SW 1271 (cell line): ENCODE measurements at regions not wholly inside any gene's neighbourhood (a gene's known extent, or its start where the extent isn't known, plus 50 kb on each side); places are given as distances from the start of the nearest gene placed in this dataset.
"Not testable (repeated sequence)": the region's sequence is repeated elsewhere in the genome, so short reads cannot be mapped to it uniquely, and the experiment has no call there.

ENCODE experiments used
- DNase-seq, 2 experiments: peaks; one replicate each; lab custom pipeline; 2025; lab: John Stamatoyannopoulos, UW

DNA sequence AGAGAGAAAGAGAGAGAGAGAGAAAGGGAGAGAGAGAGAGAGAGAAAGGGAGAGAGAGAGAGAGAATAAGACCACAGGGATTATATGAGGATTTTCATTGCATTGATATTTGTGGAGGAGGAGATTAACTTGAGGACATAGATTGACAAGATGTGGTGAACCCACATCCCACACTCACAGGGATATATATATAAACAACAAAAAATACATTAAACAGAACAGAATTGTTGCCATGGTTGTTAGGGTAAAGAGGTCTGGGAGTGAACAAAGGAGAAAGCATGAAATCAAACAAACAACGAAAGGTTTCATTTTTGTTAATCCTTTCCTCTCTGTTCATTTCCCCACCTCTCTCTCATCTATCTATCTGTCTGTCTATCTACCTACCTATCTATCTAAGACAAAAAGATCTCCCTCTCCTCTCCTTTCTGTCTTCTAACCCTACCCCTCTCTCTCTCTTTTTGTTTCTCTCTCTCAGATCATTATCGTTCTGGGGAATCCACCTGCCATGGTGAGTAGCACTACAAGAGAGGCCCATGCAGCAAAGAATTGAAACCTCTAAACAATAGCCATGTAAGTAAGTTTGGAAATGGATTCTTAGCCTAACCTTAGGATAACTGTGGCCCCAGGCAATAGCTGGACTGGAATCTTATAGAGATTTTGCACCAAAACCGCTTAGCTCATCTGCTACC lies 280.9 kb downstream of the RAP2B start:
- DNase-seq: no peak

DNA sequence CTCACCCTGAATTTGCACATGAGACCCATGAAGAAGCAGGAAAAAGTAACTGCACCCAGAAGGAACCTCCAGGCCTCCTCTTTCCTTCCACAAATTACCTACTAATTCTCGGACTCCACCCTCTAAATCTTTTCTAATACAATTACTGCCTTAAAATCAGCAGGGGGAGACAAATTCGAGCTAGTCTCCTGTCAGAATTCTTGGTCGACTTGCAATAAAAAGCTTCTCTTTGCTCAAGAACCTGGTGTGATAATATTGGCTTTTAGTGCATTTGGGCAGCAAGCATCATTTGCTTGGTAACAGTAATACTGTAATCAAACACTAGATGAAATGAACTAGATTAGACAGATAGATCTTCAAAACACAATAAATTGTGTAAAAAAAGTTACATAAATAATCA lies 281.9 kb downstream of the RAP2B start:
- no peak for DNase-seq

DNA sequence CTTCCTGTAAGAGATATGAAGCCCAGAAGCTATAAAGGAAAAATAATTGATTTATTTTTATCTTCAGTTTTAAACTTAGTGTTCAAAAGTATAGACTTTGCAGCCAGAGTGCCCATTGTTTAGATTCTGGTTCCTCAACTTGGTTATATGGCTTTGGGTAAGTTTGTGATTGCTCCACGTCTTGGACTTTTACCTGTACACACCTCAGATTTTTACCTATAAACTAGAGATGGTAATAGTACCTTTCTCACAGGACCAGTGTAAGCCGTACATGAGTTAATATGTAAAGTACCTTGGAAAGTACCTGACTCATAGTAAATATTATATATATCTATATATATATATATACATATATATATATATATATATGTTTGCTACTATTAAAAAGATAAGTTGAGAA lies 283.8 kb downstream of the RAP2B start:
- DNase-seq: no peak

DNA sequence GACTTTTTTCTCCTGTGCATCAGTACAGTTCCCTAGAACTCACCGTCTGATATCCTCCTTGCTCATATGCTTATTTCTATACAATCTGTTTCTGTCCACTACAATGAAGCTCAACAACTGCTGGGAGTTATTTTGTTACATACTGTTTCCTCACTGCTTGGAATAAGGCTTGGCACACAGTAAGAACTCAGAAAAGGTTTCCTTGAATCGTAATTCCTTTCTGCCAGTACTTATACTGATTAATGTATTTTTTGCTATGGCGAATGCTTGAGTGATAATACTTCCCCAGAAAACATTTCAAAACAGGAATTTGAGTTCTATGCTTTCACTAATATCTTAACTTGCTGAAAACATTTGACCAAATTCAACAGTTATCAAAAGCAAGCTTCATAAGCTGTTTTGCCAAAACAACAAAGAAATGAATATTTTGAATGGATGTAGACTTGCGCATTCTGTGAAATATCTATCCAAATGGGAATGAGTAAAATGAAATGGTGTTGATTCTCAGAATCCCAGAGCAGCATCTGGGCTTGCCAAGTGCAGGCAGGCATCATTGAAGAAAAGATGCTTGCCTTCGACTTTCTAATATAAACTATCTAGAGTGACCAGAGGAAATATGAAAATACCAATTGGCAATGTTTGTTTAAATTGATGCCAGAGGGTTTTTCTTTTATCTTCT lies 286.3 kb downstream of the RAP2B start:
- DNase-seq: no peak

DNA sequence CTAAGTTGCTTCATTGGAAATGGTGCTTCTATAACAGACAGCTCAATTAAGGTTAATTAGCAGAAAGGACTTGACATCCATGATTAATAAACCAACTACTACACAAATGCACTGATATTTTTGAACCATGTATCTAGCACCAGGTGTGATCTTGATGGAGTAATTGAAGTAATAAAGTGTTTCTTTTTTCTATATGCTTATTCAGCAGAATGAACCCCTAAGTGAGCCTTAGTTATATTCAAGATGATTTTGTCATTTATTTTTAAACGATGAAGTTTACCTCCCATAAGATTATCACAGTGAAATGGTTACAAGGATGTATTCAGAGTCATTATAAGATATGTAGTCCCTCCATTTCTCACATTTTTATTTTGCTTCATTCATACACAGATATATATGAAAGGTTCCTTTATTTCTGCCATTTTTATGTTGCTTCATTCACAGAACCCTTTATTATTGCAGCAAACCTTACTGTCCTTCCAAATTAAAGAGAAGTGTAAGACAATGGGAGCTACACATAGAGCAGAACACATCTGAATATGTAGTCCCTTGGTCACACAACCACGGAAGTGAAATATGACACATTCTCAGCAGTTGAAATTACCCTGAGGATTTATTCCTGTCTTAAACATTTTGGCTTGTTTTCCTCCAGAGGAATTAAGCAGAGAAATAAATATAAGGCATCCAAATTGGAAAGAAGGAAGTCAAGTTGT lies 295.0 kb downstream of the RAP2B start:
- no peak for DNase-seq

DNA sequence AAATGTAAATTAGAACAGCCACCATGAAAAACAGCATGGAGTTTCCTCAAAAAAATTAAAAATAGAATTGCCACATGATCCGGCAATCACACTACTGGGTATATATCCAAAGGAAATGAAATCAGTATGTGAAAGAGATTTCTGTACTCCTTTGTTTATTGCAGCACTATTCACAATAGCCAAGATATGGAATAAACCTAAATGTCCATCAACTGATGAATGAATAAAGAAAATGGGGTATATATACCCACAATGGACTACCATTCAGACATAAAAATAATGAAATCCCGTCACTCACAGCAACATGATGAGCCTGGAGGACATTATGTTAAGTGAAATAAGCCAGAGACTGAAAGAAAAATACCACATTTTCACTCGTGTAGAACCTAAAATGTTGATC lies 296.9 kb downstream of the RAP2B start:
- no peak for DNase-seq

DNA sequence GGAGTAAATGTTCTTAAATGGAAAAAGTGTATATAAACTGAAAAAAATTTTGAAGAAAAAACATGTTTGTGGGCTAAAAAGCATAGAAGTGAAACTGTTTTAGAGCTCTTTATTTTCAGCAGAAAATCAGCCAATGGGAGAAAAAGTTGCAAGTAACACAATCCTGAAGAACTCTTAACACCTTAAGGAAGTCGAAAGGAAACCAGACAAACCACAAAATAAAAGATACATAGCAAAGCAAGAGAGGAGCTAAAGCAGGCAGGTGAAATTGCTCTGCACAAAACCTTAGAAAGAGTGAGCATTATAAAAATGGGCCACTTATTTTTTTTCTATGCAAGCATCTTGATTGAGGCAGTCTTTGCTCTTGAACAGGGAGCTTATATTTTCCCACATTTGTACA lies 300.5 kb downstream of the RAP2B start:
- no peak for DNase-seq

DNA sequence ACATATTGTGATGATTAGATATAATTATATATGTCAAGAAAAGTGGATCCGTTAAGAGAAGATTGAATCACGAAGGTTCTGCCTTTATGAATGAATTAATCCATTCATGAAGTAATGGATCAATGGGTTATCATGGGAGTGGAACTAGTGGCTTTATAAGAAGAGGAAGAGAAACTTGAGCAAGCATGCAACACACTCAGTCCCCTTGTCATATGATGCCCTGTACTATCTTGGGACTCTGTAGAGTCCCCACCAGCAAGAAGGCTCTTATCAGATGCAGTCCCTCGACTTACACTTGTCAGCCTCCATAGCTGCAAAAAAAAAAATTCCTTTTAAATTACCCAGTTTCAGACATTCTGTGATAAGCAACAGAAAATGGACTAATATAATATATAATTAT lies 301.9 kb downstream of the RAP2B start:
- no peak for DNase-seq

DNA sequence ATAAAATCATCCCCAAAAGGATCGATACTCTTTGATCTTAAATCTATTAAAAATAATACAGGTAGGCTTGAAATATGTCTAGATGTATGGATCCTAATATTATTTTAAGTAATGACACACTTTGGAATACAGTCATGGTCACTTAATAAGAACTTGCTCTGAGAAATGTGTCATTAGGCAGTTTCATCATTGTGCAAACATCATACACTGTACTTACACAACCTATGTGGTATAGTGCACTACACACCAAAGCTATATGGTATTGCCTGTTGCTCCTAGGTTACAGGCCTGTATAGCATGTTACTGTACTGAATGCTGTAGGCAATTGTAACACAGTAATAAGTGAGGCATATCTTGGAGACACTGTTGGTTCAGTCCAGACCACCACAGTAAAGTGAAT lies 307.1 kb downstream of the RAP2B start:
- DNase-seq: no peak

DNA sequence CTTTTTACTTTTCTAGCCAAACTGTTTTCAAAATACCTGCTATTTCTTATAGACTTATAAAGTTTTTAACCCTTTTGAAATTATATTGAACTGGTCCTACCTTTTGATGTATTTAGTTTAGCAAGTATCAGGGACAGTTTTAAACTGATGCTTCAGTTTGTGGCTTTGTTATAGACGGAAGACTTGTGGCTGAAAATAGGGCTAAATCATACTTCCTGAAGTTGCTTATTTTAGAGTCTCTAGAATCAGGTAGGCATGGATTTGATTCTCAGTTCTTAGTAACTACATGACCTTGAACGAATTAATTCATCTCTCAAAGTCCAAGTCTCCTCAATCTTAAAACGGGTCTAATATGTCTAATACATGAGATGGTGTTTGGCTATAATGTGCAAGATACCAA lies 322.8 kb downstream of the RAP2B start:
- no peak for DNase-seq

DNA sequence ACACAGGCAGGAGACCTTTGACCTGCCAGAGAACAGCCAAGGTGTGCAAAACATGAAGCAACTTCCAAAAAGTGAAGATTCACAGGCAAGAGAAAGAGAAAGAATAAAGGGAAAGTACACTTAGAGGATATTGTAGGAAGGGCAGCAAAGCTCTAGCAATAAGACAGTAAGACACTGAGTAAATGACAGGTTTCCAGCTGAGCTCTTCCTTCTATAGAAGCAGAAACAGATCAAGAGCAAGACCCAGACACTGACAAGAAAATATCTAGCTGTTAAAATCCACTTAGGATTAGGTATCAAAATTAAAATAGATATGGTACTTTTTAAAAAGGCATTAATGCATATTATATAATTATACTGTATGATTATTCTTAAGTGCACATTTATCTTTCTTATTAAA lies 333.4 kb downstream of the RAP2B start:
- DNase-seq: no peak

DNA sequence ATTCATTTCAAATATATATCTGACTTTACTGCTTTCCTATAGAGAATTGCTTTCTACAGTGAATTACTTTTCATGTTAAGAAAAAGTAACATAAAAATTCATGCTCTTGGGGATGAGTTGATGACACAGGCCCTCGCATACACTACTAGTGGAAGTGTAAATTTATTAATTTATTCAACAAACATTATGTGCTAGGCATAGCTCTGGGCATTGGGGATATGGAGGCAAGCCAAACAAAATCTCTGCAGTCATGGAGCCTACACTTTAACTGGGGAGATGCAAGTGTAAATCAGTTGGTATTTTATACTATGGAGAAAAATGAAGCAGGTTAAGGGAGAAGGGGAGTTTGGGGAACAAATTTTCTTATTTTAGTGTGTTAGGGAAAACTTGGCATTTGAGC lies 340.7 kb downstream of the RAP2B start:
- no peak for DNase-seq

DNA sequence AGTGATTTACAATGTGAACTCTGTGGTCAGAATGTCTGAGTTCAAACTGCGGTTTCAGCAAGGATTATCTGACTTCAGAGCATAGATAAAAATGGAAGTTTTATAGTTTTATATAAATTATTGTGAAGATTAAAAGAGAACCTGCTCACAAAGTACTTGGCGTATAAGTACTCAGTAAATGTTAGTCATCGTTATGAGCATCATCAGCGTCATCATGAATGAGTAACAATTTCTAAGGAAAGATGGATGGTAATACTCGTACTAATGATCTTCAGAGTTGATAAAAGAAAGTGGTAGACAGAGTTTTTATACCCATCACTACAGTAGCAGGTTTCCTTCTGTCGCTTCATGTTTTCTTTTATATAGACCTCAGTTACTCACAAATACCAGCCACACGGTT lies 341.8 kb downstream of the RAP2B start:
- DNase-seq: no peak

DNA sequence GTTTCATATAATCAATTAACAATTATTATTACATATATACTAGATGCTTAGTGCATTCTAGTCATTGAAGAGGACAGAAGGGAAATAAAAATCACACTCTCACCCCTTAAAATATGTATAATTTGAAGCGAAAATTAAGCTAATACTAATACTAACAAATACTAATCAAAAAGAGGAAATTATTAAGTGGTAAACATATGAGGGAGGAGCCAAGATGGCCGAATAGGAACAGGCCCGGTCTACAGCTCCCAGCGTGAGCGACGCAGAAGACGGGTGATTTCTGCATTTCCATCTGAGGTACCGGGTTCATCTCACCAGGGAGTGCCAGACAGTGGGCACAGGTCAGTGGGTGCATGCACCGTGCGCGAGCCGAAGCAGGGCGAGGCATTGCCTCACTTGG lies 344.2 kb downstream of the RAP2B start:
- not testable (repeated sequence) for DNase-seq

DNA sequence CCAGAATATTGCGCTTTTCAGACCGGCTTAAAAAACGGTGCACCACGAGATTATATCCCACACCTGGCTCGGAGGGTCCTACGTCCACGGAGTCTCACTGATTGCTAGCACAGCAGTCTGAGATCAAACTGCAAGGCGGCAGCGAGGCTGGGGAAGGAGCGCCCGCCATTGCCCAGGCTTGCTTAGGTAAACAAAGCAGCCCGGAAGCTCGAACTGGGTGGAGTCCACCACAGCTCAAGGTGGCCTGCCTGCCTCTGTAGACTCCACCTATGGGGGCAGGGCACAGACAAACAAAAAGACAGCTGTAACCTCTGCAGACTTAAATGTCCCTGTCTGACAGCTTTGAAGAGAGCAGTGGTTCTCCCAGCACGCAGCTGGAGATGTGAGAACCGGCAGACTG lies 344.7 kb downstream of the RAP2B start:
- DNase-seq: not testable (repeated sequence)

DNA sequence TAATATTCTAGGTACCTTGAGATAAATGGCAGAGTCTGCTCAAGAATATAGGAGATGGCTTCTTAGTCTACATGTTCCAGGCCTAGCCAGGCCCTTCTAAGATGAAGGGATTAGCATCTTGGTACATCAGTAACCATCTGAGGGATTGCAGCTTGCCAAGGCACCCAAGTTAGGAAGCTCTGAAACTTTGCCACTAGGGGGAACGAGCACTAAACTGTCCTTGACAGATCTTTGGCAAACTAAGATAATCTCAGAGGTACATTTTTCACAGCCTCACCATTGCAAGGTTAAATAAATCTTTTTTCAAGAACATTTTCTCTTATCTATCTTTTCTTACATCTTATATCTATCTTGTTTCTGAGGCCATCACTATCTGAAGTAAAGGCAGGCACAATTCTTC lies 351.2 kb downstream of the RAP2B start:
- peak in 1 of 2 experiments; percentile 15 for DNase-seq

DNA sequence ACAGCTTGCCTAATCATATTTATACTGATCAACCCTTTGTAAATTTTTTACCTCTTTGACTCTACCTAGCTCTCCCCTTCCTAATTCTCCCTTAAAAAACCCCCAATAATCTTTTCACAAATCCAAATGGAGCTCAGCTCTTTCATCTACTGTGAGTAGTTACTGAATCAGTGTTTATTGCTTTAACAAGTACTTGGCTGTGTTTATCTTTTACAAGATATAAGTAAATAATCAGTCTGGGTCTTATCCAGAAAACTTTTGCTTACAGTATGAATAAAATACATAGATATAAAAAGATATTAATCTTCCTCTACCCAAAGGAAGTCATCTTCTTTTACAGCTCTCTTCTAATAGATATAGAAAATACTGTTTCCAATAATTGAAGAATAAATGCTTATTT lies 366.4 kb downstream of the RAP2B start:
- no peak for DNase-seq

DNA sequence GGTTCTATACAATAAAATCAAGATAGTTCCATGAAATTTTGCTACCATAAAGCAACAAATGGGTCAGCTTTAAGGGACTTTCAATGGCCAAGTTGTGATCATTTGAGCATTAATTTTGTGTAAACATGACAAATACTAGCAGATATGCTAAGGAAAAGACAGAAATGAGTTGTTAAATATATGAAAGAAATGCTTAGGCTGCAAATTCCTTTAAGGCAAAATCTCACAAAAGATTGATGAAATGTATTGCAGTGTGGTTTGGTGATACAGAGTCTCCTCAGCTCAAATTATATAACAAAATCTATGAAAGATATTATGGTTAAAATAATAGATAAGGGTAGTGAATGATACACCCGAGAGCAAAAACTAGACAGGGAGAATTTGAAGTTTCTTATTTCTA lies 377.2 kb downstream of the RAP2B start:
- no peak for DNase-seq

DNA sequence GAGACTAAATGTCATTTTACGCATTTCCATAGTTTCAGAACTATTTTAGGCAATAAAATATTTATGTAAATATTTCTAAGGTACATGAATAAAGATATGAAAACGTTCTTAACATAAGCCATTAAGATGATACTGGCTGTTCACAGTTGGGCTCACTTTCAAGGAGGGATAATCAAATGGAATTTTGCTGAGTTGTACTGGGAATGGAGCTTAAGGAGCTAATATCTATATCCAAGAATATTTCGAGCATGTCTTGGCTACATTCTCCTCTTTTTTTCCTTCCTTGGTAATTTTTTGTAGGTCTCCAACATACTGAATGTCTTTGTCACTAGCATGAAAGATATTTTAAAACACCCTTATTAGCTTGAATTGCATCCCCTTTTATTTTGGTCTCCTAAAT lies 383.4 kb downstream of the RAP2B start:
- DNase-seq: no peak

DNA sequence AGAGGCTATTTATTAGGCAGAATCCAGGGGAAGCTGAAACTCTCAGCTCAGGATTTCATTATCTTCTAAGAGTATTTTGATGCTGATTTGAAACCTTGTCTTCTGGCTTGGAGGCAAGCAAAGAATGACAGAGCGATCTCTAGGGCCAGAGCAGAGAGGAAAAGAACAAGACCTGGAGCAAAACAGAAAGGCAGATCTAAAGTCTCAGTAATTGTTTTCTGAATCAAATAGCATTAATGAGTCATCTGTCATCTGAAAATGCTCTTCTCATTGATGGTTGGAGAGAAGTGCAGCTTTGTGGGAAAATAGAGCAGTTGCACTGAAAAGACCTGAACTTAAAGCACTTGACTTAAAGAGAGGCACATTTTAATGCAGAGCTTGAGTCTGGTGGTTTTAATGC lies 385.9 kb downstream of the RAP2B start:
- DNase-seq: no peak

DNA sequence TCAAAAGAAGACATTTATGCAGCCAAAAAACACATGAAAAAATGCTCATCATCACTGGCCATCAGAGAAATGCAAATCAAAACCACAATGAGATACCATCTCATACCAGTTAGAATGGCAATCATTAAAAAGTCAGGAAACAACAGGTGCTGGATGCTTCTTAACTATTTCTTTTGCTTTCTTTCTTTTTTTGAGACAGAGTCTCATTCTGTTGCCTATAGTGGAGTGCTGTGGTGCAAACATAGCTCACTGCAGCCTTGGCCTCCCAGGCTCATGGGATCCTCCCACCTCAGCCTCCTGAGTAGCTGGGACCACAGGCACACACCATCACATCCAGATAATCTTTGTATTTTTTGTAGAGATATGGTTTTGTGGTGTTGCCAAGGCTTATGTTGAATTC lies 387.7 kb downstream of the RAP2B start:
- DNase-seq: not testable (repeated sequence)

DNA sequence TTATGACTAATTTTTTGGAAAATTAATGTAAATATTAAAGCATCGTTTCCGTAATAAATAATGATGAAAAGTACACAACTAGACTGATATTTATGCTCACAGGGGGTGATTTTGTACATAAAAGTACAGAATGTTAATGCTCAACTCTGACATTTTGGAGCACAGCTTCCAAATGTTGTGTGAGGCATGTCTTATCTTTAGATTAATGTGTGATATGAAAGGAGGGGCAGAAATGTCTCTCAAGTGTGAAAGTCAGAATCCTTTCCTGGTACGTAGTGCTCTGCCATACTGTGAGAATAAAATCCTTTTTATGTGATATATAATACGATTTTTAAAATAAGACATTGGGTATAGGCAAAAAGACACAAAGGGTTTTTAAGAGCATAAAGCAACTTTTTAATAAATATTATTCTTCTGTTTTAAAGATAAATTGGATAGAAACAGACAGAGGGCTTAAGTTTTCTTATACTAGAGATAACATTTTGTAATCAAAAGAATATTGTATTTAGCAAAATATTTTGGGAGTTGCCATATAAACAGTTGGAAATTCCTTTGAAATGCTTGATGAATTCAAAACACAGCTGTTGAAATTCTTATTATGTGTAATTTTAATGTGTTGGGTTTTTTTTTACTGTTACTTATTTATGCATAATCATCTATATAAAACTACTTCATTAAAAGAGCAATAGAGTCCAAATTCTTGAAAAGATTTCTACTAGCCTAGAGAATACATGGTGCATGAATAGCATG lies 389.7 kb downstream of the RAP2B start:
- DNase-seq: no peak
